H1 (cell line): ENCODE measurements at regions not wholly inside any gene's neighbourhood (a gene's known extent, or its start where the extent isn't known, plus 50 kb on each side); places are given as distances from the start of the nearest gene placed in this dataset.

Experiments
- CTCF ChIA-PET: fragments of 300-600 bp; sonication (Branson Sonifier 250); formaldehyde crosslinking; loops from one replicate; lab custom pipeline; 2021; ENCODE audit not compliant: partially characterized antibody; lab: Charles Lee
- POLR2A ChIA-PET: fragments of 300-600 bp; sonication (Branson Sonifier 250); formaldehyde crosslinking; loops from one replicate; lab custom pipeline; 2021; ENCODE audit warnings: inconsistent platforms; ENCODE audit not compliant: partially characterized antibody; lab: Charles Lee
- DNase-seq, 2 experiments: peaks; one replicate each; pipeline versions ENCODE4 v3.0.0 to v3.0.0-alpha.2; 2010 to 2022; ENCODE audit warnings: low spot score in 2 of 2, low read depth in 1 of 2, mixed read lengths in 1 of 2
- FAIRE-seq: peaks from 2 replicates; lab custom pipeline; 2011; peaks lifted over from hg19 to GRCh38; lab: Jason Lieb, UNC
- H2AFZ ChIP-seq: 2 replicates; pipeline ENCODE4 v1.8.1; 2012; ENCODE audit warnings: low read length, inconsistent platforms
- H2AK5ac ChIP-seq: 2 replicates; pipeline ENCODE4 v1.6.1; 2013; ENCODE audit warnings: low read depth, low read length
- H2BK120ac ChIP-seq: replicated peaks from 2 replicates; pipeline ENCODE3; 2013; ENCODE audit warnings: low read depth, low read length, inconsistent platforms
- H2BK12ac ChIP-seq: 2 replicates; pipeline ENCODE4 v1.6.1; 2013; ENCODE audit warnings: low read depth, low read length
- H2BK15ac ChIP-seq: 2 replicates; pipeline ENCODE4 v1.6.1; 2013; ENCODE audit warnings: low read length
- H2BK20ac ChIP-seq: 2 replicates; pipeline ENCODE4 v1.6.1; 2013; ENCODE audit warnings: low read length
- H2BK5ac ChIP-seq: 2 replicates; pipeline ENCODE4 v1.6.1; 2013; ENCODE audit warnings: low read depth, low read length
- H3K14ac ChIP-seq: 2 replicates; pipeline ENCODE4 v1.6.1; 2013; ENCODE audit warnings: inconsistent platforms; ENCODE audit not compliant: insufficient read length
- H3K18ac ChIP-seq: 2 replicates; pipeline ENCODE4 v1.6.1; 2013; ENCODE audit warnings: low read length; ENCODE audit errors: extremely low read depth
- H3K23ac ChIP-seq: 2 replicates; pipeline ENCODE4 v1.6.1; 2013; ENCODE audit warnings: inconsistent platforms; ENCODE audit not compliant: insufficient read length
- H3K23me2 ChIP-seq: 2 replicates; pipeline ENCODE4 v1.6.1; 2013; ENCODE audit warnings: low read depth, low read length
- H3K27ac ChIP-seq: 2 replicates; pipeline ENCODE4 v1.6.1; 2011; ENCODE audit warnings: low read depth, low read length, inconsistent platforms
- H3K27me3 ChIP-seq, 4 experiments: replicated peaks in 1 of 4; 1 replicate in 1 of 4; 2 replicates in 3 of 4; pipeline versions ENCODE4 v1.6.1 to v1.8.1; 2011 to 2013; ENCODE audit warnings: low read length in 3 of 4, mild to moderate bottlenecking in 3 of 4, inconsistent platforms in 2 of 4, mixed read lengths in 2 of 4, moderate library complexity in 1 of 4; ENCODE audit not compliant: control insufficient read depth in 3 of 4, insufficient read depth in 3 of 4; ENCODE audit errors: extremely low read depth in 1 of 4
- H3K36me3 ChIP-seq, 4 experiments: 2 replicates each; pipeline versions ENCODE4 v1.6.1 to v1.8.1; 2011 to 2013; ENCODE audit warnings: mild to moderate bottlenecking in 4 of 4, low read length in 3 of 4, moderate library complexity in 2 of 4, control low read depth in 1 of 4, inconsistent platforms in 1 of 4; ENCODE audit not compliant: insufficient read depth in 4 of 4, control insufficient read depth in 2 of 4
- H3K4ac ChIP-seq: replicated peaks from 2 replicates; pipeline ENCODE3; 2013; ENCODE audit warnings: low read length, low read depth, mixed read lengths, inconsistent platforms; ENCODE audit not compliant: insufficient read length
- H3K4me1 ChIP-seq, 4 experiments: replicated peaks in 1 of 4; 1 replicate in 1 of 4; 2 replicates in 3 of 4; pipeline versions ENCODE4 v1.6.1 to v1.8.1; 2011 to 2013; ENCODE audit warnings: low read length in 3 of 4, inconsistent platforms in 2 of 4, mixed read lengths in 1 of 4; ENCODE audit not compliant: insufficient read depth in 4 of 4, control insufficient read depth in 3 of 4
- H3K4me2 ChIP-seq, 2 experiments: 2 replicates each; pipeline versions ENCODE4 v1.6.1 to v1.8.1; 2011 to 2013; ENCODE audit warnings: low read depth in 2 of 2, low read length in 2 of 2, control low read depth in 1 of 2, inconsistent platforms in 1 of 2, mild to moderate bottlenecking in 1 of 2; ENCODE audit not compliant: insufficient read depth in 1 of 2
- H3K4me3 ChIP-seq, 4 experiments: fragments of 200-600, 300-600 bp in 1 of 4; sonication (generic), shearing (Covaris generic), sonication (Bioruptor Twin) in 1 of 4; 2 replicates each; pipeline versions ENCODE4 v1.5.1 to v1.8.1; 2011 to 2016; ENCODE audit warnings: low read length in 4 of 4, low read depth in 3 of 4, control low read depth in 2 of 4, inconsistent platforms in 2 of 4, mild to moderate bottlenecking in 2 of 4, mixed read lengths in 1 of 4, moderate library complexity in 1 of 4; ENCODE audit not compliant: insufficient read depth in 2 of 4; ENCODE audit errors: extremely low read depth in 1 of 4
- H3K56ac ChIP-seq: replicated peaks from 2 replicates; pipeline ENCODE3; 2013; ENCODE audit warnings: low read depth, mild to moderate bottlenecking, mixed read lengths, low read length, inconsistent platforms; ENCODE audit not compliant: insufficient read length
- H3K79me1 ChIP-seq: 2 replicates; pipeline ENCODE4 v1.6.1; 2013; ENCODE audit warnings: low read depth, low read length, control low read depth
- H3K79me2 ChIP-seq, 2 experiments: 2 replicates each; pipeline versions ENCODE4 v1.6.1 to v1.8.1; 2012 to 2013; ENCODE audit warnings: low read length in 2 of 2, mild to moderate bottlenecking in 2 of 2, inconsistent platforms in 1 of 2; ENCODE audit not compliant: insufficient read depth in 2 of 2, control insufficient read depth in 1 of 2
- H3K9ac ChIP-seq, 4 experiments: replicated peaks in 1 of 4; 1 replicate in 1 of 4; 2 replicates in 3 of 4; pipeline versions ENCODE4 v1.6.1 to v1.8.1; 2011 to 2013; ENCODE audit warnings: low read depth in 3 of 4, low read length in 3 of 4, control low read depth in 2 of 4, mild to moderate bottlenecking in 2 of 4, moderate library complexity in 2 of 4, inconsistent platforms in 1 of 4; ENCODE audit errors: extremely low read depth in 1 of 4
- H3K9me3 ChIP-seq, 2 experiments: 2 replicates each; pipeline versions ENCODE4 v1.6.1 to v1.8.1; 2012 to 2013; ENCODE audit warnings: mild to moderate bottlenecking in 2 of 2, moderate library complexity in 2 of 2, control low read depth in 1 of 2, inconsistent platforms in 1 of 2, low read depth in 1 of 2, low read length in 1 of 2, mixed read lengths in 1 of 2; ENCODE audit not compliant: insufficient read depth in 2 of 2
- H4K20me1 ChIP-seq, 2 experiments: replicated peaks in 1 of 2; 2 replicates each; pipeline versions ENCODE3 to v1.8.1; 2011 to 2013; ENCODE audit warnings: inconsistent platforms in 2 of 2, low read length in 2 of 2, mild to moderate bottlenecking in 1 of 2; ENCODE audit not compliant: insufficient read depth in 2 of 2, control insufficient read depth in 1 of 2
- H4K5ac ChIP-seq: 2 replicates; pipeline ENCODE4 v1.6.1; 2013; ENCODE audit warnings: low read length, low read depth, mixed read lengths, inconsistent platforms; ENCODE audit not compliant: insufficient read length
- H4K8ac ChIP-seq: 2 replicates; pipeline ENCODE4 v1.8.0; 2013; ENCODE audit warnings: mild to moderate bottlenecking, moderate library complexity, low read length, inconsistent platforms; ENCODE audit not compliant: insufficient read depth; ENCODE audit errors: extremely low read depth
- H4K91ac ChIP-seq: replicated peaks from 2 replicates; pipeline ENCODE3; 2013; ENCODE audit warnings: low read length, mixed read lengths, inconsistent platforms; ENCODE audit not compliant: insufficient read length
- ASH2L ChIP-seq: fragments of 200-600, 300-600 bp; sonication (generic); IDR thresholded peaks from one replicate; pipeline ENCODE4 v1.7.1; 2017; ENCODE audit warnings: low read length
- CBX8 ChIP-seq: fragments of 300-800, 300-1000 bp; sonication (generic); IDR thresholded peaks from 2 replicates; pipeline ENCODE4 v1.7.1; 2016; ENCODE audit warnings: low read depth, low read length, borderline replicate concordance
- CREB1 ChIP-seq: IDR thresholded peaks from 2 replicates; pipeline ENCODE4 v1.6.1; 2012; ENCODE audit warnings: inconsistent platforms
- HDAC2 ChIP-seq, 2 experiments: fragments of 300-600 bp in 1 of 2; sonication (generic) in 1 of 2; IDR thresholded peaks; 2 replicates each; pipeline ENCODE4 v1.6.1; 2011 to 2012; ENCODE audit warnings: low read depth in 2 of 2, low read length in 2 of 2, mild to moderate bottlenecking in 2 of 2, moderate library complexity in 2 of 2, borderline replicate concordance in 1 of 2, inconsistent platforms in 1 of 2
- POLR2A ChIP-seq, 2 experiments: IDR thresholded peaks; 1 replicate in 1 of 2; 2 replicates in 1 of 2; pipeline ENCODE4 v1.6.1; 2011; ENCODE audit warnings: low read depth in 2 of 2, low read length in 2 of 2, mild to moderate bottlenecking in 2 of 2; ENCODE audit errors: control extremely low read depth in 1 of 2
- POLR2AphosphoS5 ChIP-seq: IDR thresholded peaks from 2 replicates; pipeline ENCODE4 v1.6.1; 2011; ENCODE audit warnings: low read depth, low read length
- SIX5 ChIP-seq: IDR thresholded peaks from 2 replicates; pipeline ENCODE4 v1.6.1; 2011; ENCODE audit warnings: mild to moderate bottlenecking, low read depth, low read length
- SUZ12 ChIP-seq: fragments of 200-600 bp; sonication (generic); IDR thresholded peaks from 2 replicates; pipeline ENCODE4 v1.6.1; 2012; ENCODE audit warnings: mild to moderate bottlenecking, inconsistent platforms, low read length, moderate library complexity, mixed read lengths
- TAF7 ChIP-seq: optimal IDR thresholded peaks from 2 replicates; pipeline ENCODE3; 2011; ENCODE audit warnings: low read depth, mild to moderate bottlenecking, inconsistent platforms, low read length, moderate library complexity, borderline replicate concordance
- TF ChIP-seq, protein P1 (sequence below), 3 experiments: IDR thresholded peaks; 1 replicate in 2 of 3; 2 replicates in 1 of 3; pipeline versions ENCODE4 v1.5.1 to v1.6.1; 2011; ENCODE audit warnings: low read length in 3 of 3, mild to moderate bottlenecking in 3 of 3, inconsistent platforms in 2 of 3, low read depth in 1 of 3, moderate library complexity in 1 of 3; ENCODE audit not compliant: insufficient read depth in 1 of 3; ENCODE audit errors: control extremely low read depth in 1 of 3
- TF ChIP-seq, protein P2 (sequence below): IDR thresholded peaks from 2 replicates; pipeline ENCODE4 v1.6.1; 2012; ENCODE audit warnings: inconsistent platforms

DNA sequence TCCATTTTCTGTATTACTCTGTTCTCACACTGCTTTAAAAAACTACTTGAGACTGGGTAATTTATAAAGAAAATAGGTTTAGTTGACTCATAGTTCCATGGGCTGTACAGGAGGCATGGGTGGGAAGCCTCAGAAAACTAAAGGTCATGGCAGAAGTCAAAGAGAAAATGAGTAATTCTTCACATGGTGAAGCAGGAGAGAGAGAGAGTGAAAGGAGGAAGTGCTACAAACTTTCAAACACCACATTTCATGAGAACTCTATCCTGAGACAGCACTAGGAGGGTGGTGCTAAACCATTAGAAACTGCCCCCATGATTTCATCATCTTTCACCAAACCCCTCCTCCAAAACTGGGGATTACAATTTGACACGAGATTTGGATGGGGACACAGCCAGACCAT, 108.0 kb upstream of the PBDC1 start (continued):
- TF ChIP-seq POLR2AphosphoS5, result no peak

DNA sequence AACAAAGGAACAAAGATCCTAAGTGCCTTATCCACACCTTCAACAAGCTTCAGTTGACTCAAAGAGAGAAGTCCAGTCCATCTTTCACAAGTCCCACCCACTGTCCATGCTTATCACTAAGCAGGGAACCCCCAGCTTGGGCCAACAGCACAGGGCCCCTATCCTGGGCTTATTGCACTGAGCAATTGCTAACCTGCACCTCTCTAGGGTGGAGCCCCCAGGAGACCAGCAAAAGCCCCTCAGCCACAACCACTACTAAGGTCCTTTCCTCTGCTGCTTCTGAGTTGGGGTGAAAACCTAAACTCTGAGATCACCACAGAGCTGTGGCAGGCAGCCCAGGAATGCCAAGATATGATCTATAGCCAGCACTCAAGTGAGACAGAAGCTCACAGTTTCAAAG, 96.7 kb upstream of the PBDC1 start:
- Histone ChIP-seq H3K56ac (no peak overlapping the region), H3K4me2 (no peak overlapping the region), H3K27ac (no peak overlapping the region), H2AK5ac (no peak overlapping the region), H3K36me3 (no peaks in the 10 kb centered on the region), H2BK20ac (no peak overlapping the region), H3K79me2 (no peaks in the 10 kb centered on the region), H3K79me1 (no peaks in the 10 kb centered on the region), H3K4me1 (no peaks in the 10 kb centered on the region), H4K20me1 (no peaks in the 10 kb centered on the region), H4K5ac (no peak overlapping the region), H3K14ac (no peak overlapping the region), H4K8ac (no peak overlapping the region), H3K9ac (no peak overlapping the region), H3K23ac (no peak overlapping the region), H3K9me3 (no peaks in the 10 kb centered on the region), H2BK5ac (no peak overlapping the region), H2BK12ac (no peak overlapping the region), H3K23me2 (no peaks in the 10 kb centered on the region), H4K91ac (no peak overlapping the region), H3K4ac (no peak overlapping the region), H2AFZ (no peak overlapping the region), H2BK15ac (no peak overlapping the region), H3K27me3 (no peaks in the 10 kb centered on the region), H2BK120ac (no peak overlapping the region), H3K4me3 (no peak overlapping the region), H3K18ac (no peak overlapping the region)
- no peak for FAIRE-seq
- no peak for DNase-seq
- CTCF ChIA-PET, result interaction anchor here (1.0 kb wide), 1 partner anchor 9 kb away, joined by 4 read pairs; no protein-coding TSS in a partner anchor
- POLR2A ChIA-PET, result no interaction called here
- TF ChIP-seq CREB1, result no peak
- TF ChIP-seq, protein P1, sequence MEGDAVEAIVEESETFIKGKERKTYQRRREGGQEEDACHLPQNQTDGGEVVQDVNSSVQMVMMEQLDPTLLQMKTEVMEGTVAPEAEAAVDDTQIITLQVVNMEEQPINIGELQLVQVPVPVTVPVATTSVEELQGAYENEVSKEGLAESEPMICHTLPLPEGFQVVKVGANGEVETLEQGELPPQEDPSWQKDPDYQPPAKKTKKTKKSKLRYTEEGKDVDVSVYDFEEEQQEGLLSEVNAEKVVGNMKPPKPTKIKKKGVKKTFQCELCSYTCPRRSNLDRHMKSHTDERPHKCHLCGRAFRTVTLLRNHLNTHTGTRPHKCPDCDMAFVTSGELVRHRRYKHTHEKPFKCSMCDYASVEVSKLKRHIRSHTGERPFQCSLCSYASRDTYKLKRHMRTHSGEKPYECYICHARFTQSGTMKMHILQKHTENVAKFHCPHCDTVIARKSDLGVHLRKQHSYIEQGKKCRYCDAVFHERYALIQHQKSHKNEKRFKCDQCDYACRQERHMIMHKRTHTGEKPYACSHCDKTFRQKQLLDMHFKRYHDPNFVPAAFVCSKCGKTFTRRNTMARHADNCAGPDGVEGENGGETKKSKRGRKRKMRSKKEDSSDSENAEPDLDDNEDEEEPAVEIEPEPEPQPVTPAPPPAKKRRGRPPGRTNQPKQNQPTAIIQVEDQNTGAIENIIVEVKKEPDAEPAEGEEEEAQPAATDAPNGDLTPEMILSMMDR (IDR thresholded peaks at IDR 0.05; ENCODE audit: control extremely low read depth in 1 of 3, insufficient read depth in 1 of 3, low read depth in 1 of 3, low read length in 3 of 3), result no peak
- no peak for TF ChIP-seq POLR2AphosphoS5
- TF ChIP-seq CBX8, result no peak
- TF ChIP-seq SIX5, result no peak
- TF ChIP-seq SUZ12, result no peak
- no peak for TF ChIP-seq TAF7
- TF ChIP-seq, protein P2, sequence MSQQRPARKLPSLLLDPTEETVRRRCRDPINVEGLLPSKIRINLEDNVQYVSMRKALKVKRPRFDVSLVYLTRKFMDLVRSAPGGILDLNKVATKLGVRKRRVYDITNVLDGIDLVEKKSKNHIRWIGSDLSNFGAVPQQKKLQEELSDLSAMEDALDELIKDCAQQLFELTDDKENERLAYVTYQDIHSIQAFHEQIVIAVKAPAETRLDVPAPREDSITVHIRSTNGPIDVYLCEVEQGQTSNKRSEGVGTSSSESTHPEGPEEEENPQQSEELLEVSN, result no peak
- TF ChIP-seq HDAC2 (IDR thresholded peaks at IDR 0.05; ENCODE audit: borderline replicate concordance in 1 of 2, low read depth in 2 of 2, low read length in 2 of 2), result no peak
- no peak for TF ChIP-seq ASH2L
- TF ChIP-seq POLR2A (IDR thresholded peaks at IDR 0.05; ENCODE audit: control extremely low read depth in 1 of 2, low read depth in 2 of 2, low read length in 2 of 2), result no peak
